GM12891 (cell line): ENCODE measurements at regions not wholly inside any gene's neighbourhood (a gene's known extent, or its start where the extent isn't known, plus 50 kb on each side); places are given as distances from the start of the nearest gene placed in this dataset.

Experiments used
- POLR2A ChIP-seq: IDR thresholded peaks from 2 replicates; pipeline ENCODE4 v1.6.1; 2011; ENCODE audit warnings: low read depth, low read length, control low read depth
- POLR2AphosphoS5 ChIP-seq: IDR thresholded peaks from 2 replicates; pipeline ENCODE4 v1.6.1; 2011; ENCODE audit warnings: low read depth, low read length, control low read depth

DNA sequence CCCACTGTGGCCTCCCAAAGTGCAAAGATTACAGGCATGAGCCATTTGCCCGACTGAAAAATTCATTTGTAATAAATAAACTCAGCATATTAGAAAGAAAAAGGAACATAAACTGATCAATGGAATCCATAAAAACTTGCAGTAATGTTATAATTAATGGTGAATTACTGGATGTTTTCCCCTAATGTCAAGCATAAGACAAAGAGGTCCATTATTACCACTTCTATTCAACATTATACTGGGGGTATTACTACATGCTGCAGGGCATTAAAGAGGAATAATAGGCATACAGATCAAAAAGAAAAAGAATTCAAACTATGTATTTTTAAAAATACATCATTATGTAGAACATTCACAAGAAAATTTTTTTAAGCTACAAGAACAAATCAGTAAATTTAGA, 926.8 kb downstream of the LRFN5 start:
- TF ChIP-seq POLR2A (no peak), POLR2AphosphoS5 (no peak)
